GM19328 (cell line): ENCODE measurements at regions not wholly inside any gene's neighbourhood (a gene's known extent, or its start where the extent isn't known, plus 50 kb on each side); places are given as distances from the start of the nearest gene placed in this dataset.
"Not testable (repeated sequence)": the region's sequence is repeated elsewhere in the genome, so short reads cannot be mapped to it uniquely, and the experiment has no call there.

Source experiments
- ATAC-seq: cut with Tn5 transposase; IDR thresholded peaks from one replicate; pipeline ENCODE4 v1.9.1; 2021; ENCODE audit warnings: mild to moderate bottlenecking, moderate library complexity; ENCODE audit not compliant: unreplicated experiment

GRCh38 chr7:32765185-32765584 is 126.4 kb downstream of the KBTBD2 start:
- no peak for ATAC-seq

GRCh38 chr7:32762925-32763293 is 128.7 kb downstream of the KBTBD2 start:
- no peak for ATAC-seq

- ATAC-seq = not testable (repeated sequence)
Observed at GRCh38 chr7:32762206-32762924, 129.2 kb downstream of the KBTBD2 start.

- ATAC-seq = no peak
Observed at GRCh38 chr7:32761451-32762205, 129.9 kb downstream of the KBTBD2 start.

GRCh38 chr7:32760755-32761154 is 130.8 kb downstream of the KBTBD2 start:
- ATAC-seq = not testable (repeated sequence)

- ATAC-seq = not testable (repeated sequence)
Observed at GRCh38 chr7:32759859-32760258, 131.7 kb downstream of the KBTBD2 start.

- not testable (repeated sequence) for ATAC-seq
Observed at GRCh38 chr7:32753872-32754271, 137.7 kb downstream of the KBTBD2 start.

- not testable (repeated sequence) for ATAC-seq
Observed at GRCh38 chr7:32748337-32748736, 143.2 kb downstream of the KBTBD2 start.

- not testable (repeated sequence) for ATAC-seq
Observed at GRCh38 chr7:32747443-32748148, 144.0 kb downstream of the KBTBD2 start.

GRCh38 chr7:32741853-32742476 is 149.6 kb downstream of the KBTBD2 start:
- ATAC-seq = not testable (repeated sequence)

- ATAC-seq = not testable (repeated sequence)
Observed at GRCh38 chr7:32739749-32740148, 151.8 kb downstream of the KBTBD2 start.

- not testable (repeated sequence) for ATAC-seq
Observed at GRCh38 chr7:32738390-32738789, 153.2 kb downstream of the KBTBD2 start.

GRCh38 chr7:32732767-32733166 is 158.8 kb downstream of the KBTBD2 start:
- not testable (repeated sequence) for ATAC-seq

- ATAC-seq = not testable (repeated sequence)
Observed at GRCh38 chr7:32729335-32729675, 162.3 kb downstream of the KBTBD2 start.

- ATAC-seq = peak; percentile 57
Observed at GRCh38 chr7:32728412-32729334, 162.9 kb downstream of the KBTBD2 start.

GRCh38 chr7:32727483-32728411 is 163.8 kb downstream of the KBTBD2 start:
- peak; percentile 62 for ATAC-seq

GRCh38 chr7:32722837-32723236 is 168.7 kb downstream of the KBTBD2 start:
- not testable (repeated sequence) for ATAC-seq

GRCh38 chr7:32694182-32694581 is 197.4 kb downstream of the KBTBD2 start:
- ATAC-seq = no peak
